Brain microvascular endothelial cell (primary cell): ENCODE measurements at regions not wholly inside any gene's neighbourhood (a gene's known extent, or its start where the extent isn't known, plus 50 kb on each side); places are given as distances from the start of the nearest gene placed in this dataset.

Experiments used
- DNase-seq: peaks from one replicate; pipeline ENCODE4 v3.0.0-alpha.2; 2020
- H3K27ac ChIP-seq: fragments of 250-450 bp; sonication (Bioruptor Pico); 2 replicates; pipeline ENCODE4 v1.5.1; 2020; ENCODE audit warnings: mild to moderate bottlenecking, moderate library complexity
- H3K27me3 ChIP-seq: fragments of 250-450 bp; sonication (Bioruptor Pico); replicated peaks from 2 replicates; pipeline ENCODE4 v1.5.1; 2020; ENCODE audit warnings: mild to moderate bottlenecking
- H3K36me3 ChIP-seq: fragments of 250-450 bp; sonication (Bioruptor Pico); replicated peaks from 2 replicates; pipeline ENCODE4 v1.5.1; 2020; ENCODE audit warnings: mild to moderate bottlenecking
- H3K4me3 ChIP-seq: 2 replicates; pipeline ENCODE4 v1.5.1; 2011; ENCODE audit warnings: low read depth, mild to moderate bottlenecking, control low read depth, low read length, moderate library complexity
- CTCF ChIP-seq: IDR thresholded peaks from 2 replicates; pipeline ENCODE4 v1.5.1; 2011; ENCODE audit warnings: low read depth, mild to moderate bottlenecking, moderate library complexity, low read length, control low read depth, inconsistent platforms; ENCODE audit errors: missing control alignments
- in situ Hi-C: cut with HindIII; loops from 2 replicates; pipeline ENCODE4 v1.10.0; 2017; ENCODE audit warnings: low sequenced_read_pairs, low pct_ligation_motif_present

DNA sequence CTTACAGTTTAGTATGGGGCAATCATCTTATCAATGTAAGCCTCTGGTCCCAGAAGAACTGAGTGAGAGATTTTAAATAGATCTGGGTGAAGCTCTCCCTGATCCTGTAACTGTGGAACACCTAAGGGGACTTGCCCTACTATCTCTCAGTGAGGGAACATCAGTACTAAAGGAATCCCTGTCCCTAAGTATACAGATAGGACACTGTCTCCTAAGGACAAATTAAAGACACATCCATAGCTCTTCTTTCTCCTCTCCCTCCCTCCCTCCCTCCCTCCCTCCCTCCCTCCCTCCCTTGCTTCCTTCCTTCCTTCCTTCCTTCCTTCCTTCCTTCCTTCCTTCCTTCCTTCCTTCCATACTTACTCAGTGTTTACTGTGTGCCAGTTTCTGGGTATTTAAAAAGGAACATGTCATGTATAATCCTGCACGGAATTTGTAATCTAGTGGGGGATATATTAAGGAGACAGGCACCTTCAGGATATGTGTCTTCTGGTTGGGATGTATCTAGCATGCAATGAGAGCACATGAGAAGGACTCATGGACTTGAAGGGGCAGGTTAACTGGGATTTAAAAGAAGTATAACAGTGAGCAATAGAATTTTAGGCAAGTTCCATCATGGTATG is 222.2 kb upstream of the ATP5MC3 start:
- Histone ChIP-seq H3K27me3 (no peaks in the 10 kb centered on the region), H3K27ac (no peak overlapping the region), H3K4me3 (no peak overlapping the region), H3K36me3 (no peaks in the 10 kb centered on the region)
- in situ Hi-C loops: no loop called here
- no peak for DNase-seq
- TF ChIP-seq CTCF: no peak

GRCh38 chr2:175402571-175402970 is 221.1 kb upstream of the ATP5MC3 start:
- Histone ChIP-seq H3K27ac (no peak overlapping the region), H3K36me3 (no peaks in the 10 kb centered on the region), H3K4me3 (no peak overlapping the region), H3K27me3 (no peaks in the 10 kb centered on the region)
- in situ Hi-C loops: no loop called here
- DNase-seq: no peak
- no peak for TF ChIP-seq CTCF

- no peak for TF ChIP-seq CTCF
- H3K27ac ChIP-seq: no peak overlapping the region
- in situ Hi-C loops: no loop called here
Observed at GRCh38 chr2:175401956-175402469, 220.5 kb upstream of the ATP5MC3 start.

DNA sequence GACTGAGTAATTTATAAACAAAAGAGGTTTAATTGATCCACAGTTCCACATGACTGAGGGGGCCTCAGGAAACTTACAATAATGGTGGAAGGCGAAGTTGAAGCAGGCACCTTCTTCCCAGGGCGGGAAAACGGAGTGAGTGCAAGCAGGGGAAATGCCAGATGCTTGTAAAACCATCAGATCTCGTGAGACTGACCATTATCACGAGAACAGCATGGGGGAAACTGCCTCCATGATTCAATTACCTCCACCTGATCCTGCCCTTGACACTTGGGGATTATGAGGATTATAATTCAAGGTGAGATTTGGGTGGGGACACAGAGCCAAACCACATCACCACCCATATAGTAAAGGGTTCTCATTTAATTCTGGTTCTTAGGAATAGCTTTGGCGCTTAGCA is 219.5 kb upstream of the ATP5MC3 start:
- Histone ChIP-seq H3K27me3 (no peaks in the 10 kb centered on the region), H3K4me3 (no peak overlapping the region), H3K27ac (no peak overlapping the region), H3K36me3 (no peaks in the 10 kb centered on the region)
- no peak for DNase-seq
- no peak for TF ChIP-seq CTCF
- in situ Hi-C loops: no loop called here

More at GRCh38 chr2:175401956-175402469, 220.5 kb upstream of the ATP5MC3 start:
- no peak overlapping the region for H3K4me3 ChIP-seq
- H3K36me3 ChIP-seq: no peaks in the 10 kb centered on the region
- no peak for DNase-seq
- no peaks in the 10 kb centered on the region for H3K27me3 ChIP-seq

GRCh38 chr2:175399326-175399725 is 217.8 kb upstream of the ATP5MC3 start:
- no peak for DNase-seq
- TF ChIP-seq CTCF: no peak
- in situ Hi-C loops: no loop called here
- H3K27me3 ChIP-seq: no peaks in the 10 kb centered on the region
- no peaks in the 10 kb centered on the region for H3K36me3 ChIP-seq
- H3K4me3 ChIP-seq: no peak overlapping the region
- no peak overlapping the region for H3K27ac ChIP-seq

DNA sequence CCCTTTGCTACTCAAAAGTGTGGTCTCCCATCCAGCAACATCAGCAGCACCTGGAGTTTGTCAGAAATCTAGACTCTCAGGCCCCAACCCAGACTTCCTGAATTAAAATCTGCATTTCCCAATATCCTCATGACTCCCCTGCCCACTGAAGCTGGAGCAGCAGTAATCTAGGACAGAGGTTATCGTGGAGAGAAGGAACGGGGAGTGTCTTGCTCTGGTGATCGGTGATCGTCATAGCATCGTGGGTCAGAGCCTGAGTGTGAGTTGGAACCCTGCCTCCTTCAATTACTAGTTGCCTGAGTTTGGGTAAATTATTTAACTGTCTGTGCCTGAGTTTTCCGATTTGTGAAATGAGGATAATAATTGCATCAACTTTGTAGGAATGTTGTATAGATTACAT is 217.3 kb upstream of the ATP5MC3 start:
- Histone ChIP-seq H3K27ac (no peak overlapping the region), H3K36me3 (no peaks in the 10 kb centered on the region), H3K4me3 (no peak overlapping the region), H3K27me3 (no peaks in the 10 kb centered on the region)
- DNase-seq: no peak
- no peak for TF ChIP-seq CTCF
- in situ Hi-C loops: no loop called here
